ENCODE measurements at regions not wholly inside any gene's neighbourhood (a gene's known extent, or its start where the extent isn't known, plus 50 kb on each side); places are given as distances from the start of the nearest gene placed in this dataset.

GRCh38 chr2:192584976-192585375 lies 390.2 kb upstream of the TMEFF2 start:
- TF ChIP-seq CTCF (conservative IDR thresholded peaks at IDR 0.05; ENCODE audit: low read depth, low read length): no peak
- no peak for TF ChIP-seq EZH2phosphoT487 (IDR thresholded peaks at IDR 0.05; ENCODE audit: borderline replicate concordance, low read length)
- no peak for TF ChIP-seq EZH2 (IDR thresholded peaks at IDR 0.05; ENCODE audit: low read length, unreplicated experiment)
- no peak overlapping the region for H2AFZ ChIP-seq (ENCODE audit: low read length)
- H3K4me2 ChIP-seq (ENCODE audit: low read length): no peak overlapping the region
- H4K20me1 ChIP-seq (ENCODE audit: low read length): no peaks in the 10 kb centered on the region
- DNase-seq (no peak), ATAC-seq (no peak)
- ChIA-PET POLR2A (ENCODE audit: unreplicated experiment) (interaction anchor here (0.7 kb wide), 1 partner anchor 15 kb away, joined by 3 read pairs; no protein-coding TSS in a partner anchor), CTCF (no interaction called here)
- no peaks in the 10 kb centered on the region for H3K27me3 ChIP-seq (ENCODE audit: low read length)
- H3K9me3 ChIP-seq (ENCODE audit: low read length): no peaks in the 10 kb centered on the region
- H3K79me2 ChIP-seq (ENCODE audit: low read length): no peaks in the 10 kb centered on the region
- no peaks in the 10 kb centered on the region for H3K4me1 ChIP-seq (ENCODE audit: insufficient read depth, low read length)
- H3K9me2 ChIP-seq (replicated peaks; ENCODE audit: low read length): no peaks in the 10 kb centered on the region
- H3K27ac ChIP-seq (ENCODE audit: low read length): no peak overlapping the region
- H3K9ac ChIP-seq (ENCODE audit: low read length): no peak overlapping the region
- H3K4me3 ChIP-seq (ENCODE audit: low read length): no peak overlapping the region
- intact Hi-C loops (cut with micrococcal nuclease): no loop called here
- BruUV-seq (replicated peaks): no TSS peak
- H3K36me3 ChIP-seq (ENCODE audit: low read depth, low read length): no peaks in the 10 kb centered on the region
- H3F3A ChIP-seq (ENCODE audit: low read length, unreplicated experiment): no peaks in the 10 kb centered on the region

GRCh38 chr2:192579965-192580700 lies 385.4 kb upstream of the TMEFF2 start:
- Histone ChIP-seq H3K9ac (ENCODE audit: low read length) (no peak overlapping the region), H2AFZ (ENCODE audit: low read length) (no peak overlapping the region), H3K4me2 (ENCODE audit: low read length) (no peak overlapping the region), H3K9me2 (replicated peaks; ENCODE audit: low read length) (no peaks in the 10 kb centered on the region), H3K4me3 (ENCODE audit: low read length) (no peak overlapping the region), H3K27ac (ENCODE audit: low read length) (no peak overlapping the region), H3F3A (ENCODE audit: low read length, unreplicated experiment) (no peaks in the 10 kb centered on the region), H3K79me2 (ENCODE audit: low read length) (no peaks in the 10 kb centered on the region), H4K20me1 (ENCODE audit: low read length) (no peaks in the 10 kb centered on the region), H3K27me3 (ENCODE audit: low read length) (no peaks in the 10 kb centered on the region), H3K36me3 (ENCODE audit: low read depth, low read length) (no peaks in the 10 kb centered on the region), H3K9me3 (ENCODE audit: low read length) (no peaks in the 10 kb centered on the region), H3K4me1 (ENCODE audit: insufficient read depth, low read length) (no peaks in the 10 kb centered on the region)
- ATAC-seq (no peak), DNase-seq (no peak)
- BruUV-seq (replicated peaks): no TSS peak
- intact Hi-C loops (cut with micrococcal nuclease): no loop called here
- POLR2A ChIA-PET (ENCODE audit: unreplicated experiment): no interaction called here
- TF ChIP-seq EZH2phosphoT487 (IDR thresholded peaks at IDR 0.05; ENCODE audit: borderline replicate concordance, low read length): no peak
- TF ChIP-seq CTCF (conservative IDR thresholded peaks at IDR 0.05; ENCODE audit: low read depth, low read length): no peak
- TF ChIP-seq EZH2 (IDR thresholded peaks at IDR 0.05; ENCODE audit: low read length, unreplicated experiment): no peak
- CTCF ChIA-PET: no interaction called here

- Histone ChIP-seq H3K9me2 (replicated peaks; ENCODE audit: low read length) (no peaks in the 10 kb centered on the region), H3K27me3 (ENCODE audit: low read length) (no peaks in the 10 kb centered on the region), H3F3A (ENCODE audit: low read length, unreplicated experiment) (no peaks in the 10 kb centered on the region), H3K27ac (ENCODE audit: low read length) (no peak overlapping the region), H3K9ac (ENCODE audit: low read length) (no peak overlapping the region), H3K4me2 (ENCODE audit: low read length) (no peak overlapping the region), H2AFZ (ENCODE audit: low read length) (no peak overlapping the region), H3K4me3 (ENCODE audit: low read length) (no peak overlapping the region), H3K4me1 (ENCODE audit: insufficient read depth, low read length) (no peaks in the 10 kb centered on the region), H3K36me3 (ENCODE audit: low read depth, low read length) (no peaks in the 10 kb centered on the region), H3K9me3 (ENCODE audit: low read length) (no peaks in the 10 kb centered on the region), H3K79me2 (ENCODE audit: low read length) (no peaks in the 10 kb centered on the region), H4K20me1 (ENCODE audit: low read length) (no peaks in the 10 kb centered on the region)
- POLR2A ChIA-PET (ENCODE audit: unreplicated experiment): no interaction called here
- CTCF ChIA-PET: no interaction called here
- TF ChIP-seq EZH2 (IDR thresholded peaks at IDR 0.05; ENCODE audit: low read length, unreplicated experiment) (no peak), CTCF (conservative IDR thresholded peaks at IDR 0.05; ENCODE audit: low read depth, low read length) (no peak), EZH2phosphoT487 (IDR thresholded peaks at IDR 0.05; ENCODE audit: borderline replicate concordance, low read length) (no peak)
- intact Hi-C loops (cut with micrococcal nuclease): no loop called here
- DNase-seq (no peak), ATAC-seq (no peak)
- no TSS peak for BruUV-seq (replicated peaks)
These were observed 384.0 kb upstream of the TMEFF2 start for GRCh38 chr2:192578780-192579179.
